Stimulated activated CD8-positive, alpha-beta memory T cell treated with anti-CD3 and anti-CD28 coated beads, Interleukin-12 subunit alpha, Interleukin-12 subunit beta, amount 100 ng/mL, for 4 hours (primary cell): ENCODE measurements at regions not wholly inside any gene's neighbourhood (a gene's known extent, or its start where the extent isn't known, plus 50 kb on each side); places are given as distances from the start of the nearest gene placed in this dataset.
A peak's percentile ranks its signal among the peaks of the same experiment; 100 is the strongest.

Experiments used
- DNase-seq: peaks from one replicate; pipeline ENCODE4 v3.0.0-alpha.2; 2020; ENCODE audit warnings: low read depth

GRCh38 chr2:2640818-2641217 is 309.7 kb upstream of the MYT1L start:
- DNase-seq: no peak

GRCh38 chr2:2640371-2640770 is 309.3 kb upstream of the MYT1L start:
- no peak for DNase-seq

- no peak for DNase-seq
Observed at GRCh38 chr2:2639251-2640139, 308.4 kb upstream of the MYT1L start.

- no peak for DNase-seq
Observed at GRCh38 chr2:2638547-2639220, 307.6 kb upstream of the MYT1L start.

GRCh38 chr2:2636813-2637212 is 305.7 kb upstream of the MYT1L start:
- DNase-seq: no peak

- no peak for DNase-seq
Observed at GRCh38 chr2:2635025-2635528, 304.0 kb upstream of the MYT1L start.

GRCh38 chr2:2633017-2633416 is 301.9 kb upstream of the MYT1L start:
- no peak for DNase-seq

- DNase-seq: no peak
Observed at GRCh38 chr2:2623939-2624338, 292.9 kb upstream of the MYT1L start.

GRCh38 chr2:2621855-2622254 is 290.8 kb upstream of the MYT1L start:
- no peak for DNase-seq

- DNase-seq: no peak
Observed at GRCh38 chr2:2620604-2621003, 289.5 kb upstream of the MYT1L start.

- DNase-seq: no peak
Observed at GRCh38 chr2:2619995-2620394, 288.9 kb upstream of the MYT1L start.

GRCh38 chr2:2614452-2614851 is 283.4 kb upstream of the MYT1L start:
- DNase-seq: no peak

- peak; percentile 51 for DNase-seq
Observed at GRCh38 chr2:2613279-2614199, 282.5 kb upstream of the MYT1L start.

- DNase-seq: no peak
Observed at GRCh38 chr2:2610751-2611150, 279.7 kb upstream of the MYT1L start.

- no peak for DNase-seq
Observed at GRCh38 chr2:2600366-2600765, 269.3 kb upstream of the MYT1L start.

GRCh38 chr2:2599441-2599840 is 268.4 kb upstream of the MYT1L start:
- DNase-seq: no peak

- DNase-seq: no peak
Observed at GRCh38 chr2:2597712-2598111, 266.6 kb upstream of the MYT1L start.

- no peak for DNase-seq
Observed at GRCh38 chr2:2591542-2591940, 260.5 kb upstream of the MYT1L start.

- no peak for DNase-seq
Observed at GRCh38 chr2:2590841-2591541, 259.9 kb upstream of the MYT1L start.

- DNase-seq: no peak
Observed at GRCh38 chr2:2590141-2590540, 259.1 kb upstream of the MYT1L start.

GRCh38 chr2:2588777-2589176 is 257.7 kb upstream of the MYT1L start:
- DNase-seq: no peak

- DNase-seq: no peak
Observed at GRCh38 chr2:2587354-2587753, 256.3 kb upstream of the MYT1L start.
